SK-N-SH (cell line): ENCODE measurements at regions not wholly inside any gene's neighbourhood (a gene's known extent, or its start where the extent isn't known, plus 50 kb on each side); places are given as distances from the start of the nearest gene placed in this dataset.

Experiments
- CHD2 ChIP-seq: fragments of 150-350 bp; IDR thresholded peaks from 2 replicates; pipeline ENCODE4 v1.6.1; 2018; ENCODE audit warnings: low read length; ENCODE audit not compliant: partially characterized antibody
- CTCF ChIP-seq: fragments of 200-600 bp; sonication (generic); IDR thresholded peaks from 2 replicates; pipeline ENCODE4 v1.6.1; 2017; ENCODE audit warnings: antibody characterized with exemption, mild to moderate bottlenecking, moderate library complexity
- EP300 ChIP-seq, 2 experiments: IDR thresholded peaks; 2 replicates each; pipeline versions ENCODE4 v1.4.0 to v1.6.1; 2012; ENCODE audit warnings: borderline replicate concordance in 1 of 2, low read depth in 1 of 2, low read length in 1 of 2
- GABPA ChIP-seq: IDR thresholded peaks from 2 replicates; pipeline ENCODE4 v1.4.0; 2012; ENCODE audit warnings: low read depth, mild to moderate bottlenecking
- NFIC ChIP-seq: IDR thresholded peaks from 2 replicates; pipeline ENCODE4 v1.4.0; 2012; ENCODE audit warnings: borderline replicate concordance
- SMC3 ChIP-seq: IDR thresholded peaks from 2 replicates; pipeline ENCODE4 v1.6.1; 2012; ENCODE audit warnings: low read depth, low read length, improper control_type of control experiment
- TAF1 ChIP-seq: IDR thresholded peaks from 2 replicates; pipeline ENCODE4 v1.6.1; 2012; ENCODE audit warnings: low read depth, mild to moderate bottlenecking, low read length, moderate library complexity, borderline replicate concordance
- USF2 ChIP-seq: fragments of 150-350 bp; IDR thresholded peaks from 2 replicates; pipeline ENCODE4 v1.6.1; 2017; ENCODE audit warnings: antibody characterized with exemption, low read length, low read depth, borderline replicate concordance

- no peak for TF ChIP-seq EP300 (IDR thresholded peaks at IDR 0.05; ENCODE audit: borderline replicate concordance in 1 of 2, low read depth in 1 of 2, low read length in 1 of 2)
- TF ChIP-seq CTCF, result no peak
- TF ChIP-seq GABPA, result no peak
- TF ChIP-seq USF2, result no peak
- TF ChIP-seq NFIC, result no peak
- TF ChIP-seq SMC3, result no peak
- TF ChIP-seq CHD2, result no peak
- no peak for TF ChIP-seq TAF1
These were observed 296.7 kb downstream of the SAMD5 start for GRCh38 chr6:147805155-147805554.
